GM12878 (cell line): ENCODE measurements at regions not wholly inside any gene's neighbourhood (a gene's known extent, or its start where the extent isn't known, plus 50 kb on each side); places are given as distances from the start of the nearest gene placed in this dataset.

Experiments used
- ATF3 ChIP-seq: IDR thresholded peaks from 2 replicates; pipeline ENCODE4 v1.6.1; 2011; ENCODE audit warnings: low read depth, mild to moderate bottlenecking, low read length, moderate library complexity, borderline replicate concordance; ENCODE audit errors: extremely low read depth
- BACH1 ChIP-seq: fragments of 450-650 bp; IDR thresholded peaks from 2 replicates; pipeline ENCODE4 v1.6.1; 2017; ENCODE audit warnings: mild to moderate bottlenecking, borderline replicate concordance
- BRCA1 ChIP-seq: IDR thresholded peaks from 2 replicates; pipeline ENCODE4 v1.6.1; 2011; ENCODE audit warnings: low read depth, low read length, improper control_type of control experiment
- CTCF ChIP-seq, 3 experiments: IDR thresholded peaks in 2 of 3; conservative IDR thresholded peaks in 1 of 3; 2 replicates each; pipeline ENCODE4 v1.5.1; 2011; ENCODE audit warnings: low read depth in 3 of 3, low read length in 3 of 3, mild to moderate bottlenecking in 3 of 3, control low read depth in 2 of 3, moderate library complexity in 2 of 3, inconsistent platforms in 1 of 3, mixed read lengths in 1 of 3; ENCODE audit not compliant: control insufficient read depth in 2 of 3, insufficient read depth in 1 of 3; ENCODE audit errors: extremely low read depth in 1 of 3
- EP300 ChIP-seq, 2 experiments: fragments of 150-350 bp in 1 of 2; IDR thresholded peaks; 2 replicates each; pipeline ENCODE4 v1.6.1; 2011 to 2012; ENCODE audit warnings: low read depth in 2 of 2, low read length in 2 of 2, borderline replicate concordance in 1 of 2, improper control_type of control experiment in 1 of 2, inconsistent platforms in 1 of 2; ENCODE audit not compliant: control insufficient read depth in 1 of 2
- GABPA ChIP-seq: IDR thresholded peaks from 2 replicates; pipeline ENCODE4 v1.6.1; 2014; ENCODE audit warnings: antibody characterized with exemption, low read depth, mild to moderate bottlenecking, inconsistent platforms
- MXI1 ChIP-seq: fragments of 150-350 bp; IDR thresholded peaks from 2 replicates; pipeline ENCODE4 v1.6.1; 2011; ENCODE audit warnings: low read depth, mild to moderate bottlenecking, inconsistent platforms, low read length, improper control_type of control experiment
- NFYA ChIP-seq: IDR thresholded peaks from 2 replicates; pipeline ENCODE4 v1.6.1; 2011; ENCODE audit warnings: low read depth, mild to moderate bottlenecking, low read length, improper control_type of control experiment, borderline replicate concordance
- POLR2A ChIP-seq: IDR thresholded peaks from 2 replicates; pipeline ENCODE4 v1.6.1; 2011; ENCODE audit warnings: low read depth, mild to moderate bottlenecking, low read length
- USF2 ChIP-seq: IDR thresholded peaks from 2 replicates; pipeline ENCODE4 v1.6.1; 2011; ENCODE audit warnings: low read depth, low read length, improper control_type of control experiment, borderline replicate concordance
- ZBED1 ChIP-seq: IDR thresholded peaks from 2 replicates; pipeline ENCODE4 v1.6.1; 2016; ENCODE audit warnings: borderline replicate concordance
- ZNF274 ChIP-seq: IDR thresholded peaks from one replicate; pipeline ENCODE4 v1.8.0; 2011; ENCODE audit not compliant: insufficient read length, insufficient read depth

- no peak for TF ChIP-seq ZNF274
- TF ChIP-seq NFYA = no peak
- TF ChIP-seq EP300 (IDR thresholded peaks at IDR 0.05; ENCODE audit: borderline replicate concordance in 1 of 2, control insufficient read depth in 1 of 2, low read depth in 2 of 2, low read length in 2 of 2) = no peak
- TF ChIP-seq CTCF (IDR thresholded peaks at IDR 0.05 in 2 of 3, conservative IDR thresholded peaks at IDR 0.05 in 1 of 3; ENCODE audit: control insufficient read depth in 2 of 3, extremely low read depth in 1 of 3, insufficient read depth in 1 of 3, low read depth in 3 of 3, low read length in 3 of 3) = no peak
- no peak for TF ChIP-seq USF2
- TF ChIP-seq BRCA1 = no peak
- no peak for TF ChIP-seq ATF3
- no peak for TF ChIP-seq MXI1
- TF ChIP-seq ZBED1 = no peak
- no peak for TF ChIP-seq GABPA
- TF ChIP-seq BACH1 = no peak
- TF ChIP-seq POLR2A = no peak
Measured at GRCh38 chr11:23123753-23124152, 263.5 kb upstream of the CCDC179 start.
